ENCODE measurements at regions not wholly inside any gene's neighbourhood (a gene's known extent, or its start where the extent isn't known, plus 50 kb on each side); places are given as distances from the start of the nearest gene placed in this dataset.
A peak's percentile ranks its signal among the peaks of the same experiment; 100 is the strongest.

GRCh38 chr2:18465979-18466378 is 94.5 kb downstream of the RDH14 start:
- no peak for DNase-seq

GRCh38 chr2:18464913-18465312 is 95.5 kb downstream of the RDH14 start:
- DNase-seq: no peak

GRCh38 chr2:18456026-18456425 is 104.4 kb downstream of the RDH14 start:
- no peak for DNase-seq

GRCh38 chr2:18455236-18455862 is 105.1 kb downstream of the RDH14 start:
- no peak for DNase-seq

- no peak for DNase-seq
Observed at GRCh38 chr2:18454692-18455235, 105.7 kb downstream of the RDH14 start.

- DNase-seq: no peak
Observed at GRCh38 chr2:18446715-18447114, 113.7 kb downstream of the RDH14 start.

- DNase-seq: no peak
Observed at GRCh38 chr2:18445433-18446320, 114.8 kb downstream of the RDH14 start.

GRCh38 chr2:18444806-18445205 is 115.6 kb downstream of the RDH14 start:
- DNase-seq: no peak

GRCh38 chr2:18441583-18441982 is 118.9 kb downstream of the RDH14 start:
- DNase-seq: no peak

GRCh38 chr2:18440777-18441176 is 119.7 kb downstream of the RDH14 start:
- no peak for DNase-seq

- no peak for DNase-seq
Observed at GRCh38 chr2:18440141-18440661, 120.3 kb downstream of the RDH14 start.

- DNase-seq: no peak
Observed at GRCh38 chr2:18439716-18440115, 120.7 kb downstream of the RDH14 start.

GRCh38 chr2:18437909-18438308 is 122.5 kb downstream of the RDH14 start:
- no peak for DNase-seq

- DNase-seq: peak; percentile 9
Observed at GRCh38 chr2:18436503-18437005, 123.9 kb downstream of the RDH14 start.

- DNase-seq: peak; percentile 82
Observed at GRCh38 chr2:18435426-18436037, 124.9 kb downstream of the RDH14 start.

GRCh38 chr2:18433872-18434271 is 126.6 kb downstream of the RDH14 start:
- DNase-seq: no peak

GRCh38 chr2:18432999-18433398 is 127.5 kb downstream of the RDH14 start:
- DNase-seq: peak; percentile 30

- DNase-seq: no peak
Observed at GRCh38 chr2:18430996-18431748, 129.3 kb downstream of the RDH14 start.

- DNase-seq: no peak
Observed at GRCh38 chr2:18428516-18428915, 131.9 kb downstream of the RDH14 start.

GRCh38 chr2:18427762-18428161 is 132.7 kb downstream of the RDH14 start:
- DNase-seq: no peak

GRCh38 chr2:18426174-18426573 is 134.3 kb downstream of the RDH14 start:
- no peak for DNase-seq

GRCh38 chr2:18425210-18425703 is 135.2 kb downstream of the RDH14 start:
- peak; percentile 44 for DNase-seq

Measured in eye (tissue), 1 donor.